Transverse colon (tissue), 4 donors: ENCODE measurements at regions not wholly inside any gene's neighbourhood (a gene's known extent, or its start where the extent isn't known, plus 50 kb on each side); places are given as distances from the start of the nearest gene placed in this dataset.

Source experiments
- EP300 ChIP-seq: sonication (generic); formaldehyde crosslinking; IDR thresholded peaks from one replicate; pipeline ENCODE4 v1.6.1; 2017; ENCODE audit warnings: antibody characterized with exemption, low read depth
- POLR2A ChIP-seq: fragments of 450-650 bp; IDR thresholded peaks from one replicate; pipeline ENCODE4 v1.6.1; 2016; ENCODE audit warnings: antibody characterized with exemption, mild to moderate bottlenecking, moderate library complexity
- POLR2AphosphoS5 ChIP-seq, 3 donors: sonication (generic); formaldehyde crosslinking; IDR thresholded peaks; one replicate each; pipeline ENCODE4 v1.6.1; 2016; ENCODE audit warnings: antibody characterized with exemption in 3 of 3
- TF ChIP-seq, protein P1 (sequence below), 5 experiments: fragments of 200-600 bp in 3 of 5; fragments of 450-650 bp in 2 of 5; sonication (generic) in 3 of 5; IDR thresholded peaks; 1 replicate in 2 of 5; 2 replicates in 3 of 5; pipeline ENCODE4 v1.5.1; 2016 to 2017; ENCODE audit warnings: antibody characterized with exemption in 5 of 5, inconsistent platforms in 3 of 5, mild to moderate bottlenecking in 2 of 5, moderate library complexity in 1 of 5

DNA sequence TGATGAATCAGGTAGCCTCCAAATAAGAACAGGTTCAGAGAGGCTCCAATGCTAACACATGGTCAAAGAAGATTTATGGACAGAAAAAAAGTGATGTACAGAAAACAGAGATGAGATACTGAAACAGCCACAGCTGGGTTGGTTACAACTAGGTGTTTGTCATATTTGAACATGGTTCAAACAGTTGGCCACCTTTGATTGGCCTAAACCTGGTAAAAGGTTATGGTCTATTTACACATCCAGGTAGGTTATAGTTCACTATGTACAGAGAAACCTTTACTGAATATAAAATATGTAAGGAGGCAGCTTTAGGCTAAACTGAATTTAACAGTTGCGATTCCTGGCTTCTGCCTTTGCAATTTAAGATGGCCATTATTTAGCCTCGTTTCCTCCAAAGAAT is 134.0 kb upstream of the ZNF366 start:
- TF ChIP-seq, protein P1, sequence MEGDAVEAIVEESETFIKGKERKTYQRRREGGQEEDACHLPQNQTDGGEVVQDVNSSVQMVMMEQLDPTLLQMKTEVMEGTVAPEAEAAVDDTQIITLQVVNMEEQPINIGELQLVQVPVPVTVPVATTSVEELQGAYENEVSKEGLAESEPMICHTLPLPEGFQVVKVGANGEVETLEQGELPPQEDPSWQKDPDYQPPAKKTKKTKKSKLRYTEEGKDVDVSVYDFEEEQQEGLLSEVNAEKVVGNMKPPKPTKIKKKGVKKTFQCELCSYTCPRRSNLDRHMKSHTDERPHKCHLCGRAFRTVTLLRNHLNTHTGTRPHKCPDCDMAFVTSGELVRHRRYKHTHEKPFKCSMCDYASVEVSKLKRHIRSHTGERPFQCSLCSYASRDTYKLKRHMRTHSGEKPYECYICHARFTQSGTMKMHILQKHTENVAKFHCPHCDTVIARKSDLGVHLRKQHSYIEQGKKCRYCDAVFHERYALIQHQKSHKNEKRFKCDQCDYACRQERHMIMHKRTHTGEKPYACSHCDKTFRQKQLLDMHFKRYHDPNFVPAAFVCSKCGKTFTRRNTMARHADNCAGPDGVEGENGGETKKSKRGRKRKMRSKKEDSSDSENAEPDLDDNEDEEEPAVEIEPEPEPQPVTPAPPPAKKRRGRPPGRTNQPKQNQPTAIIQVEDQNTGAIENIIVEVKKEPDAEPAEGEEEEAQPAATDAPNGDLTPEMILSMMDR (IDR thresholded peaks at IDR 0.05) = no peak
- TF ChIP-seq EP300 = no peak
- TF ChIP-seq POLR2AphosphoS5 (IDR thresholded peaks at IDR 0.05) = no peak
- TF ChIP-seq POLR2A = no peak
